Activated CD4-positive, CD25-positive, alpha-beta regulatory T cell treated with anti-CD3 and anti-CD28 coated beads, Interleukin-2, amount 50 U/mL, for 16 hours (primary cell): ENCODE measurements at regions not wholly inside any gene's neighbourhood (a gene's known extent, or its start where the extent isn't known, plus 50 kb on each side); places are given as distances from the start of the nearest gene placed in this dataset.
"Not testable (repeated sequence)": the region's sequence is repeated elsewhere in the genome, so short reads cannot be mapped to it uniquely, and the experiment has no call there.

ENCODE experiments used
- DNase-seq: peaks from one replicate; pipeline ENCODE4 v3.0.0-alpha.2; 2020; ENCODE audit warnings: low read depth, low spot score

DNA sequence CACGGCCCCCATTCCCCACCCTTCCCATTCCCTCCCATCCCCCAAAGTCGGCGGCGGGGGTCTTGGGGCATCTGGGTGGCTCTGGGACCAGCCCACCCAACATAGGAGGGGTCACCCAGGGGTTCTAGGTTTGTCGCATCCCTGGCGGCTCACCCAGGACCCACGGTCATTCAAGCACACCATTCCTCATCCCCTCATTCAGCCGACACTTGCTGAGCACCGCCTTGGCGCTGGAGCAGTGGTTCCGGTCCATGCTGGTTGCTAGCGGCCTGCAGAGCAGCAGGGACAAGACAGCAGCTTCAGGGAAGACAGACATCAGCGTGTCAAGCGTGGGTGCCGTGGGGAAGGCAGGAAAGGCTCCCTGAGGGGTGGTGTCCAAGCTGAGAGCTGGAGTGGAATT, 50.5 kb upstream of the OTOS start:
- no peak for DNase-seq

DNA sequence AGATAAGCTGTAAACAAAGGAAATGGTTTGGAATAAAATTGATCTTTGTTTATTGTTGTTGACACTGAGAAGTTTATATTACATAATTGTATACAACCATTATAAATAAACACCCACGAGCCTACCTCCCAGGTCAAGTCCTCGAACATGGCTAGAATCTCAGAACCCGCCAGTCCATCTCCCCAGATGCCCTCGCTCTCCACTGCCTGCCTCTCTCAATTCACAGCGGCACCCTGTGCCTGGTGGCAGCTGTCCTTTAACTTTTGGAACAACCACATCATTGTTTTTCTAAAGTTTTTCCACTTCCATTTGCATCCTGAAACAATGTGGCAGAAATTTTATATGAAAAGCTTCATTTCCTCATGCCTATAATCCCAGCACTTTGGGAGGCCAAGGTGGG, 52.2 kb upstream of the OTOS start:
- no peak for DNase-seq

DNA sequence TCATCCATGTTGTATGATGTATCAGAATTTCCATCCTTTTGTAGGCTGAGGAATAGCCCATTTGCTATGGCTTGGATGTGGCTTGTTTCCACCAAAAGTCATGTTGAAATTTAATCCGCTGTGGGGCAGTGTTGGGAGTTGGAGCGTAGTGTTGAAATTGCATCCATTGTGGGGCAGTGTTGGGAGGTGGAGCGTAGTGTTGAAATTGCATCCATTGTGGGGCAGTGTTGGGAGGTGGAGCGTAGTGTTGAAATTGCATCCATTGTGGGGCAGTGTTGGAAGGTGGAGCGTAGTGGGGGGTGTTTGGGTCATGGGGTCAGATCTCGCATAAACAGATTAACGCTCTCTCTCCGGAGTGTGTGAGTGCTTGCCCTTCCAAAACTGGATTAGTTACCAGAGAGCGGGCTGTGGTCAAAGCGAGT, 53.9 kb upstream of the OTOS start:
- DNase-seq = not testable (repeated sequence)

DNA sequence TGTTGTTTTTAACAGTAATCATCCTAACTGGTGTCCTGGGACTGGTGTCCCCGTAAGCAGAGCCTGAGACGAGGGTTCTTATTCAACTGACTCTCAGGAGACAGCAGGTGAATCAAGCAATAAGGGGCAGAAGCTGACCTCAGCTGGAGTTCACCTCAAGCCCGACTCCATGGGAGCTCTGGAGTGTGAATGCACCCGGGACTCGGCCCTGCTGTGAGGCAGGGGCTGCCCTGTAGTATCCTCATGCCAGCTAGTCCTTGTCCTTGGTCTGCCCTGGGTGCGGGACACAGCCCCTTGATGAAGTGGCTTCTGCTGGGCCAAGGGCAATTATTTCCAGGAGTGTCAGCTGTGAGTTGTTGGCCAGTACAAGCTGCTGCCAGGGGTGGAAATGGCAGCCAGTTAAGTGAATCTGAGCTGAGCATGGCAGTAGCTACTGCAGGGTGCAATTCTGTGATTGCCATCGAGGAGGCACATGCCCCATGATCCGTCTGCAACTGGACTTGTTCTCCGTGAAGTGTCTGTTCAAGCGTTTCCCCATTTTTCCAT, 54.9 kb upstream of the OTOS start:
- DNase-seq = no peak

DNA sequence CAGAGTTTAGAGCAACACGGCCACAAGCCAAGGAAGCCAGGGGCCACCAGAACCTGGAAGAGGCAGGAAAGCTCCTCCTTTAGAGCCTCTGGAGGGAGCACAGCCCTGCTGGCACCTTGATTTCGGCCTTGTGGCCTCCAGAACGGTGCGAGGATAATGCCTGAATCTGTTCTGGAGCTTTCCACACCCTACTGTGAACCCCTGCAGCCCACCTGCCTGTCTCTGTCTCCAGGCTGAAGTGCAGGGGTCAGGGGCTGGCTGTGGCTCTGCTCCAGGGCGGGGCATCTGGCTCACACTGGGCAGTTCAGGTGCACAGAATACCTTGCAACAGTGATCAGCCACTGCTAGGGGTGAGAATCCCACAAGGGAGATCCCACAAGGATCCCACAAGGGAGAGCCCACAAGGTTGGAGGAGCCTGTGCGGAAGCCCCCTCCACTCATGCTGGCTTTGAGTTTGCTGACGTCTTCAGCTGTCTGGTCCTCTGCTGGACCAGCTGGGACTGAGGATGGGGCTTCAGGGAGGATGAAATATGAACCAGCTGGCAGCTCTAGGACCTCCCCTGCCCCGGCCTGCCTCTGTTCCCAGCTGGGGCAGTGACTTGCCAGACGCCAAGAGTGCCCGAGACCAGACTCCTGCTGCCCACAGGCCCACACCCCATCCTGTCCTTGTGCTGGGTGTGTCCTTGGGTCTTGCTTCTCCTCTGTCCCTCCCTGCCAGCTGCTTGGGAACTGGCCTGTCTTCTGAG, 56.4 kb upstream of the OTOS start:
- no peak for DNase-seq

DNA sequence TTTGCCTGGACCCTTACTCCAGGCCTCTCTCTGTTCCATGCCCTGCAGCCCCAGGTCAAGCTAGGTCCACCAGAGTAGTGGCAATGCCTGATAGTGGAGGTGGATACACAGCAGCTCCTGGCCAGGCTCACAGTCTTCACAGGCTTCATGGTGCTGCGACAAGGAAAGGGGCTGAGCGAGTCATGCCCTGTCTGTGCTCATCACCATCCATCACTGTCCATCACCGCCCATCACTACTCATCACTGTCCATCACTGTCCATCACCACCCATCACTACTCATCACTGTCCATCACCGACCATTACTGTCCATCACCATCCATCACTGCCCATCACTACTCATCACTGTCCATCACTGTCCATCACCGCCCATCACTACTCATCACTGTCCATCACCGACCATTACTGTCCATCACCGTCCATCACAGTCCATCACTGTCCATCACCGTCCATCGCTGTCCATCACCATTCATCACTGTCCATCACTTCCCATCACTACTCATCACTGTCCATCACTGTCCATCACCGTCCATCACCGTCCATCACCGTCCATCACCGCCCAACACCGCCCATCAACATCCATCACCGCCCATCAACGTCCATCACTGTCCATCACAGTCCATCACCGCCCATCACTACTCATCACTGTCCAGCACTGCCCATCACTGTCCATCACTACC, 57.1 kb upstream of the OTOS start:
- no peak for DNase-seq

DNA sequence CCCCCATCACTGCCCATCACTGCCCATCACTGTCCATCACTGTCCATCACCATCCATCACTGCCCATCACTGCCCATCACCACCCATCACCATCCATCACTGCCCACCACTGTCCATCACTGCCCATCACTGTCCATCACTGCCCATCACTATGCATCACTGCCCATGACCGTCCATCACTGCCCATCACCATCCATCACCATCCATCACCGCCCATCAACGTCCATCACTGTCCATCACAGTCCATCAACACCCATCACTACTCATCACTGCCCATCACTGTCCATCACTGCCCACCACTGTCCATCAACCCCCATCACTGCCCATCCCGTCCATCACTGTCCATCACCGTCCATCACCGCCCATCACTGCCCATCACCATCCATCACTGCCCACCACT, 57.8 kb upstream of the OTOS start:
- no peak for DNase-seq

DNA sequence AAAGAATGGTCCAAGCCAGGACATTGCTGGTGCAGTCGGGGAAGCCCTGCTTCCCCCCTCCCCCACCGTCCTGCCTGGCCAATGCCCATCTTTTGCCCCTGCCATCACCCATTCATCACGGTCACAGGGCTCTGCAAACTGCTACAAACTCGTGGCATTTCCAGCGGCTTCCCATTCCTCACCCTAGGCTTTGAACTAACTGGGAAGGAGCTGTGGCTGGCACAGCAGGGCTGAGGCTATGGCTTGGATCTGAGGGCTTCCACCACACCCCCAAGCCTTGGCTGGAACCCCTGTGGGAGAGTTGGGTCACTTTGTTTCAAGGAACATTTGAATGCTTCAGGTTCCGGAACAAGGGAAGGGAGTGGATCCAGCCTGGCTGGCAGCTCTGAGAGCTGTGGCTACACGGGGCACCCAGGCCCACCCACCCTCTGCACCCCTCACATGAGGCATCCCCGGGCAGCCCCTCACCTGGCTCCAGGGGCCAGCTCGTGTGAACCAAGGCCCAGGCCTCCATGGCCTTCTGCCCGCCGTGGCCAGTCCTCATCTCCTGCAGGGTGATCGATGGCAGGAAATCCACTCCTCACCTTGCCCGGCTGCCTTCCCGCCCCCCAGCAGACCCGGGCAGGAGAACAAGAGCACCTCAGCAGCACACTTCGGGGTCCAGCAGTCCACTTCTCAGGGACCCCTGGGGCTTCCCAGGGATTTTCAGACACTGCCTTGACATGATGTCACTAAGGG, 58.8 kb upstream of the OTOS start:
- DNase-seq = no peak

DNA sequence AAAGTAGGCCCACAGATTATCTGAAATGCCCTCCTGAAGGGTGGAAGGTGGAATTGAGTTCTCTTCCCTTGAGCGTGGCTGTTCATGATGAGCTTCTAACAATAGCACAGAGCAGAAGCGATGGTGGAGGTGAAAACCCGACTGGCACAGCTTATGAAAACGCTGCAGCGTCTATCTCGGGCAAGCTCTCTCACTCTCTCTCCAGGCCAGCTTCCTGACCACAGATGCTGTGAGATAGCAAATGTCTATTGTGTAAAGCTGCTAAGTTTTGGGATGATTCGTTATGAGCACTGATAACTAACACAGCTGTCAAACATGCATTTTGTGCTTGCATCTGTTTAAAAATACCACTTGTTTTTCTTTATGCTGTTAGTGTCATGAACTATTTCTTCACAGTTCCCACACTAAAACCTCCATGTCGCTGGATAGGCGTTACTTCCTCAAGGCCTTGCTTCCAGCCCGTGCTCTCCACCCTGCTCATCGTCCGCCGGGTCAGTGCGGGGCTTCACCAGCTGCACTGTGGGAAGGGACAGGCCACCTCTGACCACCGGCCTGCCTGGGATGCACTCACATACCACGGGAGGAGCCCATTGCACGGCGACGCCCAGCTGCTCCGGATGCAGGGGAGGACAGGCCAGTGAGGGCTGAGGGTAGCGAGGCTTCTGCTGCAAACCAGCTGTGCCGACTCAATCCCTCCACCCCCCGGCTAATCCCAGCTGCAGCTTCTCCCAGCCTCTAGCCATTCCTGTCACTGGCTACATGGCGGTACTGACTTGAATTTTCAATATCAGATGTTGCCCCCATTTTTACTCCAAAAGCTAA, 60.0 kb upstream of the OTOS start:
- DNase-seq = no peak

DNA sequence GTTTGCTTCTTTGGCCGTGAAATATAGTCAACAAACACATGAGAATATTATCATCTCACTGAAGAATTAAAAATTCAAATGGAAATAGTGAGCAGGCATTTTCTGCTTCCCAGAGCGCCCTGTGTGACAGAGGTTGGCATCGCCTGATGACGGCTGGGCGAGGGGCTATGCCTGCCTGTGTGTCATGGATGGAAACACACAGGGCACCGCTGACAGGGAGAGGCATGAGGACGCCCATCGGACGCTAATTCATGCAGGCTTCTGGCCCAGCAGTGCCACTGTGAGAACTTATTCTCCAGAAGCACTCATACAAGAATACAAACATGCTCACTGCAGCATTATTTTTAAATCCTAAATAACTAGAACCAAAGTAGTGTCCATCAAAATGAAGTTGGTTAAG, 61.4 kb upstream of the OTOS start:
- DNase-seq = no peak

DNA sequence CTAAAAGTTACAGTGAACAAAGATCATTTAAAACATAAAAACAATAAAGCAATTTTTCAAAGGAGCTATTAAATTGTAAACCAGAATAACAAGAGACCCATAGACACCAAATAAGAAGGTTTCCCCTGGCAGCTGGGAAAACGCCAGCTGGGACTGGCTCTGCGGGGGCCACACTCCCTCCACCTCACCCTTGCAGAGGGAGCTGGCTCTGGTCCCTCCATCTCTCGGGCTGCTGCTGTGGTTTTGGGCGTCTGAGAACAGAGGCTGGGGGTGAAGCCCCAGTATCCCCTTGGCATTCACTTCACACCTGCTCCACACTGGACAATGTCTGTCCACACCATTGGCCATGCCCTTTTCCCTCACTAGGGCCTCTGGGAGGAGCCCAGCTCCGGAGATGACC, 62.1 kb upstream of the OTOS start:
- DNase-seq = no peak

DNA sequence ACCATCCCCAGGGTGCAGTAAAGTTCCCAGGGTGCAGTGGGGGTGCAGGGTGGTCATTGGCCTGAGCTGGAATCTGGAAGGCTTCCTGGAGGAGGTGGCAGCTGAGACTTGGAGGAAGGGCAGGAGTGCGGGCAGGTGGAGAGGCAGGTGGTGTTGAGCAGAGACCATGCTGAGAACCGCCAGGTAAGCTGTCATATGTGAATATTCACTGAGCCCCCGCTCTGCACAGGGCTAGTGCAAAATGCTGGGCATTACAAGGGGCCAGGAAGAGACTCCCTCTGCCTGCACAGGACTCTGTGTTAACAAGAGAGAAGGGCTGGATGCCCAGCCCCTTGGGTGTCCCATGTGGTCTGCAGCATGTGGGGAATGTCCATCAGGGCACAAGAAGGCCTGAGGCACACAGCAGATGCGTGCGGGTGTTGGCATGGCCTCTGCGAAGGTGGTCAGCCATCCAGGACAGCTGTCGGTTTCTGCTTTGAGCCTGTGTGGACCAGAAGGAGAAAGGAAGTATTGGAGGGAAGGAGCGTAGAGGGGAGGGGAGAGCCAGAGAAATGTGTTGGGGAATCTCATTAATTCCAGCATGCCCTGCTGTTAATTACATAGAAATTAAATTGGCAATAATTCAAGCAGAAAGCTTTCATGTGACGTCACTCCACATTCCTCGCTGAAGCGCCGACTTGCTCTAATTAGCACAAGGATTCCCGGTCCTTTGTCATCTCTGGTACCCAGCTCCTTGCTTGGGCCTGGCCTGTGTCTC, 62.8 kb upstream of the OTOS start:
- no peak for DNase-seq

DNA sequence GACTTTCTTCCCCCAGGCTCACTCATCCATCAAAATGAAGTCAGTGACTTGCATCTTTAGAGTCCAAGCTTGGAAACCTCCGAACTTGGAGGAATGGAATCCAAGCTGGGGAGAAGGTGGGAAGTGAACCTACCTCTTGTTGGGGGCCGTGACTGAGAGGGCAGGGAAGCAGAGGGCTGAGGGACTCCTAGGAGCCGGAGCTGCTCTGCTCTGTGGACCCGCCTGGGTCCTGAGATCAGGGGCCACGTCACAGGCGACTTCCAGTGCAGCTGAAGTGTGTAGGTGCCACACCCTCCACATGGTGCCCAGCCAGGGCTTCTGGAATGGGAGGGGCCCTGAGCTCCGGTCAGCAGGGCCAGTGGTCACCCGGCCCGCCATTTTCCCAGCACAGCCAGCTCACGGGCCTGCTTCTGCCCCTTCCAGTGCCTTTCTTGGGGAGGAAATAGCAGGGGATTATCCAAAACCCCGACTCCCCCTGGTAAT, 63.4 kb upstream of the OTOS start:
- DNase-seq = no peak

DNA sequence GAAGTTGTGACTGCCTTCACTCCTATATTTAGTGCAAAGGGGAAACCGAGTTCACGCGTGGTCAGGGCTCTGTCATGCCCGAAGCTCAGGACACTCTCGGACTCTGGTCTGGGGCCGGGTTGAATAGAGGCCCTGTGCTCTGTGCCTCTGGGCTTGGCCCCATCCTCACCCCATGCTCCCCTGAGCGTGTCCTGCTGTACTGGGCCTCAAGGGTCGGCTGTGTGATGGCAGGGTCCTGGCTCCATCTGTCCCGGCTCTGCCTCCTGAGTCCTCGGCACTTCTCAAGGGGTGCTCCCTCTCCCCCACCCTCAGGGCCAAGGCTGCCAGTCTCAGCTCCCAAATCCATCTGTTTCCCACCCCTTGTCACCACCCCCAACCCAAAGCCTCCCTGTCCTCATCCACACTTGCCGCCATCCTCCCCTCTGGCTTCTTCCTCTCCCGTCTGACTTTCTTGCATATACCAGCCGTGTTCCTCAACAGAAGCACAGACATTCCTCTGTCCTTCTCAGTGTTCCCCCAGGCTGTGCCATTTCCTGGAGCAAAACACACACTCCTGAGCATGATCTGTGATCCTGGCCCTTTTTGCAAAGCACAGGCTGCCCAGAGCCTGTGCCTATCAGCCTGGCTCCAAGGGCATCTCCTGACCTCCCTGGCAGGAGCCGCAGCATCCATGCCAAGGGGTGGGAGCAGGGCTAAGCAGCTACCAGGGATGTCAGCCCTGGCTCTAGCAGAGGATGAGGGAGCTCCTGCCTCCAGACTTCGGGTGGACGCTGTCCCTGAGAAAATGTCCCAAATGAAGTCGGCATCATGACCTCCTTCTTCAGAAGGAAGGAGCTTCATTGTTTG, 64.2 kb upstream of the OTOS start:
- no peak for DNase-seq

DNA sequence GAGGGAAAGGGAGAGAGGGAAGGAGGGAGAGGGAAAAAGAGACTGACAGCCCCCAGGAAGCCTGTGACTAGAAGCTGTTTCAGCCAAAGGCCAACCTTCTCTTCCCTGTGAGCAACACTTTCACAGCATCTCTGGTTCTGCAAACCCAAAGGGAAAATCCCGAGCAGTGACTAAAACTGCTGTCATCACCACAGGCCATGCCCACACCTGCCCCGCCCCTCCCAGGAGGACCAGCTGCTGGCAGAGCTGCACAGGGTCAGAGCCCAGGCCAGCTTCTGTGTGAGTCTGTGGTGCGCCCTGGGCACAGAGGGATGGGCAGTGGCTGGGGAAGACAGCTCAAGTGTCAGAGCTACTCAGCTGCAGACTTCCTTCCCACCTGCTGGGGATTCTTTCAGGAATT, 64.9 kb upstream of the OTOS start:
- DNase-seq = no peak

DNA sequence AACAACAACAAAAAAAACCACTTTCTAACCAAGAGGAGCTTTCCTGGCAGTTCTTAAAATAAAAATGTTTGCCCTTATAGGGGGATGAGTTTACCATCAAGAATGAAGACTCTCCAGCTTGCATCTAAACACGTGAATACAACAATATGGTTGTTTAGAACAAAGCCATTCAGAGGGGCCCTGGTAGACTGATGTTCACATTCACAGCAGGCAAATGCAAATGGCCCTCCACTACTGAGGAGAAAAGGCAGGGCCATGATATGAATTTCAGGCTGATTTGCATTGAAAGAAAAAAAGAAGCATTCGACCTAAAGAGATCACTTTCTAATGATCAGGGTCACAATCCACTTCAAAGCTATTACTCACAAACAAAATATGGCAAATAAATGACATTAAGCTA, 65.3 kb upstream of the OTOS start:
- no peak for DNase-seq

DNA sequence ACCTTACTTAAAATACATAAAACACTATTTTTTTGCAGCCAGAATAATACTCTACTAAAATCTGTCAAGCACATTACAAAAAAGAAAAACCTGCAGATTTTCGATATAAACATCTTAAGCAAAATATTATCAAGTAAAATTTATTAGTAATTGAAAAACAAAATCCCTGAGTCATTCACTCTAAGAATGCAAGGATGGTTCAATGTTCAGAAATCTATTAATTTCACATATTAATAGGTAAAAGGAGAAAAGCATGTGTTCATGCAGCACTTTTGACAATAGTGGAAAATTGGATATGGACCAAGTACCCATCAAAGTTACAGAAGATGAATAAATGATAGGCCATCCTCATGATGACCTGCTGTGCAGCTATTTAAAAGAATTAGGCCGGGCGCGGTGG, 66.2 kb upstream of the OTOS start:
- DNase-seq = no peak

DNA sequence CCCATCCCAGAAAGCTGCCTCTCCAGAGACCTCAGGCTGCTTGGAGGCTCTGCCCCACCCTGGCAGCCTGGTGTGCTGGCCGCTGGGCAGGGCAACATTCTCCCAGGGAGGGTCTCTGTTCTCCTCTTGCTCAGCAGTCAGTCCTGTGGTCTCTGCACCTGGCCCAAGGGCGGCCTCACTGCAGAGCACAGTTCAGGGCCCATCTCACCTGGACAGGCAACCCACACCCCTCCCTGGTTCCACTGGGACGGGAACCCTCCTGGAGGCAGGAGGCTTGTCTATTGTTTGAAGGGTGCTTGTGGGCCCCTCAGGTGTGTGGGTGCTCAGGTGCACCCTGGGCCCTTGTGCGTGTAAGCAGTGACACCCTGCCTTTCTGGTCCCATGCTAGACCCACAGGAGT, 67.2 kb upstream of the OTOS start:
- DNase-seq = no peak

DNA sequence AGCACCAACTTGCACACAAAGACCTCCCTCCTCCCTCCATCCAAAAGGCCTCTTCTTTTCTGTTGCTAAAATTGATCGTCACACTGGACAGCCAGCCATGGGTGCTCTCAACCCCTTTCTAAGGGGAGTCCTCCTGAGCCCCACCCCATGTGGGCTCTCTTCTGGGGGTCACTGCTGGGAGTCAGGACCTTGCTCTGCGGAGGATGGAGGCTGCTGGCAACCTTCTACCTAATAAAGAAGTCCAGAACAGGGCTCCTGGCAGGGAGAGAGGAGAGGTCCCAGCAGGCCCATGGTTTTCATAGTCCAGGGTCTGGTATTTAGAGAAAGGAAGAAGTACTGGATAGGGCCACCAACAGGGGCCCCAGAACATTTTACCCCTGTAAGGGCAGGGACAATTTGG, 67.6 kb upstream of the OTOS start:
- DNase-seq = no peak

DNA sequence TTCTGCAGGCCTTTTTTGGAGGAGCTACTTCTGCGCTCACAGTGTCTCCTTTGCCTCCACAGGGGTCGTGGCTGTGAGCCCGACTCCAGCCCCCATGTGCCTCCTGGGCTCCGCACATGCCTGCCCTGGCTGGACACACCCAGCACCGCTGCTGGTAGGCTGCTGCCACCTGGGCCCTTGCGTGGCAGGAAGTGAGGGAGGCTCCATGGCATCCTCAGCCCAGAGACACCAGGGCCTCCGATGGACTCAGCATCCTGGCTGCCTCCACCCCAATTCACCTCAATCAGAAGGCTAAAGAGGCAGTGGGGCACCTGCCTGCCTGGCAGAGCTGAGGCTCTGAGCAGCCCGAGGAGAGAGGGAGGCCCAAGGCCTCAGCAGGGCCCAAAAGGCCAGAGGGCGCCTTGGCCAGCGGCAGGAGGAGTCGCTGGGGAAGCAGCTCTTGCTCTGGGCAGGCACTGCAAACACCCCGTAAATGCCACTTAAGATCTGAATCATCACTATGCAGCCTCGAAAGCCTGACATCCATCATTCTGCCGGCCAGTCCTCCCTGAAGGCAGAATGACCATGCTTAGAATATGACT, 68.3 kb upstream of the OTOS start:
- DNase-seq = no peak
